ENCODE measurements at regions not wholly inside any gene's neighbourhood (a gene's known extent, or its start where the extent isn't known, plus 50 kb on each side); places are given as distances from the start of the nearest gene placed in this dataset.

DNA sequence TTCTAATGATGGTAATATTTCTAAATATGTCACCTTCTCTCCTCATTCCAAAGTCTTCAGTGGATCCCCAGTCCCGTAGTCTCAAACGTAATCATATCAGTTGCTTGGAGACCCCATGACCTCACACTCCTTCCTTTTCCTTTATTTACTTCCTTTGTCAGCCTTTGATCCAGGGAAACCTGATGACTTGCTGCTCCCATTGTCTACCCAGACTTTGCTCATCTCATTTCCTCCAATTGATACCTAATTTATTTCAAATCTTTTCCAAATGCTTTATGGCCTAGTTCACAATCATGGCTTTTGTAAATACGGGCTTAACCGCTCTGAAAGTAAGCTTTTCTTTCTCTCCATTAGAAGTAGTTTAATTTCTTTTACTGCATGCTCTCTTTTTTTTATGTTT, 402.4 kb upstream of the CYRIA start:
- no peak for DNase-seq (ENCODE audit: low spot score)

DNA sequence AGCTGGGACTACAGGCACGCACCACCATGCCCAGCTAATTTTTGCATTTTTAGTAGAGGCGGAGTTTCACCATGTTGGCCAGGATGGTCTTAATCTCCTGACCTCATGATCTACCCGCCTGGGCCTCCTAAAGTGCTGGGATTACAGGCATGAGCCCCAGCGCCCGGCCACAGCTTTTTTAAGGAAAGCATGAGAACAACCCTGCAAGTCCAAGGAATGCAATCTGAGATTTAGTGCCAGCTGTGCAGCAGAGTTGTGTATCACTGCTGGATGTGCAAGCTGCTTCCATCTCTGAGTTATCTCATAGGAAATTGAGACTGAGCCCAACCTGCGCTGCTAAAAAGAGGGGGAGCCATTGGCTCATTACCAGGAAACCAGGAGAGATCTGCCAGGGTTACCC, 399.9 kb upstream of the CYRIA start:
- no peak for DNase-seq (ENCODE audit: low spot score)

DNA sequence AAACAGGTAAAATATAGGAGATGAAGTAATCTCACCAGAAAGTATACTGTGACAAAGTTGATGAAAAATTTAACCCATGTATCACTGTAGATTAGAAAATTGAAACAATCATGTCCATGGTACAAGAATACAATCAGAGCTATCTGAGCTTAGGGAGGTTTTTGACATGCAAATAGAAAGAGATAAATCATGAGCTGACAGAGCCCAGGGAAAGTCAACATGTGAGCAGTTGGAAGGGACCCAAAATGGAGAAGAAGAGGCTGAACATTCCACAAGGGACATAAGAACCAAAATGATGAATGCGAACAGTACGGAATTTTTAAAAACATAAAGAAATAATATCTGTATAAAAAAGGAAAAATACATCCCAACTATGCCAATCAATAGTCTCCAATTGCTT, 395.4 kb upstream of the CYRIA start:
- no peak for DNase-seq (ENCODE audit: low spot score)

DNA sequence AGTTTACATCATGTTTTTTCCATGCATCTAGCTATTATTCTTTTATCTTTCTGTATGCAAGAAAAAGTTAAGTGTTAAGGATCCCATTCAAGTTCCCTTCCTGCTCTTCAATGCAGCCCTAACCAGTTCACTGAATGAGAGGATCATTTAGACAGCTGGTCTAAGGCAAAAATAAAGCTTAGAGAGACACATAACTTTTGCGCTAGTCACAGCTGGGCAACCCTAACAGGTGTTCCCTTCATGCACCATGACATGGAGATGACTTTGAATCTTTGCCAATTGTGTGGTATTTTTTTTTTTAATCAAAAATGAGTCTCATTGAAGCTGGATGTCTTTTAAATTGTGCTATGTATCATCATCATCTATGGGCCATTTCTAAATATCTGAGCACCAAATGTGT, 393.8 kb upstream of the CYRIA start:
- no peak for DNase-seq (ENCODE audit: low spot score)

DNA sequence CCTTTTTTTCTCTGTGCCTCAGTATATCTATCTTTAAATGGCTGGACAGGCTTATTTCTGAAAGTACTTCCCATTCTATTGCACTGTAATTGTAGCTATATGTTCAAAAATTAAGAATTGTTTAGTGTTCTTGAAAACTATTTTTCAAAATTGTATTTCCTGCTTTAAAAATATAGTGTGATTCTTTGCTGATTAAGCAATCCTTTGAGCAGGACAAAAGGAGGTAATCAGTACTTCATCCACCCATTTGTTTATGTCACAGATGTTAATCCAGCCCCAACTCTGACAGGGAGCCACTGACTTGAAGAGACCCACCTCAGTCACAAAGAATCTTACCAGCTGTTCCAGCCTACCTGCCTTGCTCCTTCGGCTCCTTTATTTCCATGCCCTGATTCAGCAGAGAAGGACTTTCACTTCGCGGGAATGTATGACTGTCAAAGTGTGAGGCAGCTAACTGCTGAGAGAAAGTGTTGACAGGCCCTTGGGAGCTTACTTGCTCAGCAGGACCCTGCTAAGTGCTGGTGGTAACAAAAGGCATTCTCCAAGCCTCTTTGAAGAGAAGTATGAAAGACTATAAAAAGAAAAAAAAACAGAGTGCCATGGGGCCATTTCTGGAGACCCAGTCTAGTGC, 393.3 kb upstream of the CYRIA start:
- no peak for DNase-seq (ENCODE audit: low spot score)

DNA sequence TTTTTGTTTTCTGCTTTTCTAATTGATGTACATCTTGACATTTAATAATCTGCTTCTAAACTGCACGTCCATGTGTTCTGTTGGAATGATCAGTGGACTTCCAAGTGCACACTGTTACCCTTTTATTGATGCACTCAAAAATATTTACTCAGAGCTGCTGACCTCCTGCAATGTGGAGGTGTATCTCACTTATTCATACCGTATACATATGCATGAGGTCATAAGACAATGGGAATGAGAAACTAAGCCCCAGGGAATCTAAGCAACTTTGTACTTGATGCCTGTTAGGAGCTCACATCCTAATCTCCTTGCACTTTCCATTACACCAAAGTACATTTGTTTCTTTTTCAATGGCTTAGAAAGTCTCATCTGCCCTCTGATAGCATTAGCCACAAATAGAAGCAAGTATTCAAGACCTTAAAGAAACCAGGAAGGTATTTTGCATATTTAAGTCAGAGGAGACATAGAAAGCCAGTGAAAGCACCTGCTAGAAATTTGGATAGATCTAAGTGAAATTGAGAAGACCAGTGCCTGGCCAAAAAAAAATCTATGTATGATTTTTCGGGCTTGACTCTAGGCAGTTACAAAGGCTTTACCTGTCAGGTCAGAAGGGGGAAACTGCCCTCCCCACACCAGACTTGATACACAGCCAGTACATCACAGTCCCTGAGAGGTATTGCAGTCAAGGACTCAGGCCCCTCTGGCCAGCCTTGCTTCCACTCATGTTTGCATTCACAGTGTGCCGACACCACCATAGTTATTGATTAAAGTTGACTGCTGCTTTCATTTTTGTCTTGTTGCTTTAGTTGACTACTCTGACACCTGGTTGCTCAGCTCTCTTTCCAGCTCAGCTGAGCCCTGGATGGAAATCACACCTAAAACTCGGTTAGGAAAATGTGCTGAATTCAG, 391.7 kb upstream of the CYRIA start:
- DNase-seq (ENCODE audit: low spot score) = no peak

DNA sequence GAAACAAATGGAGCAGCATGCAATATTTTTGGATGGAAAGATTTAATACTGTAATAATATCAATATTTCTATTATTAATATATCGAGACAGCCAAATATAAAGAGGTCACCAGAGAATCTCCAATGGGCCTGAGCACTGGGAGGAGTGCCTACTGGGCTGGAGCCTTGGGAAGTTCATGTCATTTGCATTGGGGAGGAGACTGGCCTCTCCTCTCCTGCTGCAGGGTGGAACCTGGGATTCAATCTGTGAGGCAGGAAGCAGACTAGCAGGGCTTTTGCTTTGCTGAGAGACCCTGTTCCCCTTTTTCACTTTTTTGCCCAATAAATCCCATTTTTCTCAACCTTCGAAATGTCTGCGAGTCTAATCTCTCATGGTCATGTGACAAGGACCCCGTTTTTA, 390.6 kb upstream of the CYRIA start:
- DNase-seq (ENCODE audit: low spot score) = no peak

DNA sequence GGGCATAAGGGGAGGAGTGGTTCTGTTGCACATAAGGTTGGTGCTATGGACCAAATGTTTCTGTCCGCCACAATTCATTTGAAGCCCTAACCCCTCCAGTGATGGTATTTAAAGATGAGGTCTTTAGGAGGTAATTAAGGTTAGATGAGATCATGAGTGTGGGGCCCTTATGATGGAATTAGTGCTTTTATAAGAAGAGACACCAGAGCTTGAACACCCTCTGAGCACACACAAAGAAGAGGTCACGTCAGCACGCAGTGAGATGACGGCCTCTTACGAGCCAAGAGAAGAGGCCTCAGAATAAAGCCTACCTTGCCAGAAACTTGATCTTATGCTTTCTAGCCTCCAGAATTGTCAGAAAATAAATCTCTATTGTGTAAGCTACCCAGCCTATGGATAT, 386.4 kb upstream of the CYRIA start:
- no peak for DNase-seq (ENCODE audit: low spot score)

DNA sequence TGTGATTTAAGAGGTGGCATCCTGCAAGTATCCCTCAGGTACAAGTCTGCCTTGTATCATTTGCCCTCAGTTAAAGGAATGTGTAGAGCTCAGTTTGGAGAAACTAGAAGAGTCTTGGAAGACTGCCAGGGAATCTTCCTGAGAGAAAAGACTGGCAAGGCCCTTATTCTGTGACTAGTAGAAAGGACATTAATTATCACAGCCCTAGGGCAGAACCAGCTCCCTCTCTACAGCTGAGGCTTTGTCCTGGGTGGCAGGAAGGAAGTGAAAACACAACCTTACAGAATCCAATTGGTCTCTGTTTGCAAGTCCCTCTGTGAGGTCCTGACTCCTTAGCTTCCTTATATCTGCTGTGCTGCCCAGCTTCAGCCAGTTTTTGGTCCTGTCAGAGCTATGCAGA, 385.9 kb upstream of the CYRIA start:
- DNase-seq (ENCODE audit: low spot score) = no peak

DNA sequence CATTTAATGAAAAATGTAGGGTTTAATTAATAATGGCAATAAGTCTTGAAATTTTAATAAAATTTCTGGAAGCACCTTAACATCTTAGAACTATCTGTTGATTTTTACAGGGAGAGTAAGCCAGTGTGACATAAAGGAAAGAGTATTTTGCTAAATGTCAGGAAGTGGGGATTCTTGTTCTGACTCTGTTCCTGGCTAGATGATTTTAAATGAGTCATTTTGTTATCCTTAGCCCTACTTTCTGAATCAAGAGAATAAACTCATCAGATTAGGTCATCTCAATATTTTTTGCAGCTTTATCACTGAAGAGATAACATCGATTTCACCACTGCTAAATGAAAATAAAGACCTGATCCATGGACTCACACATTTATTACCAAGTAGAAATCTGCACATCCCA, 377.5 kb upstream of the CYRIA start:
- no peak for DNase-seq (ENCODE audit: low spot score)

DNA sequence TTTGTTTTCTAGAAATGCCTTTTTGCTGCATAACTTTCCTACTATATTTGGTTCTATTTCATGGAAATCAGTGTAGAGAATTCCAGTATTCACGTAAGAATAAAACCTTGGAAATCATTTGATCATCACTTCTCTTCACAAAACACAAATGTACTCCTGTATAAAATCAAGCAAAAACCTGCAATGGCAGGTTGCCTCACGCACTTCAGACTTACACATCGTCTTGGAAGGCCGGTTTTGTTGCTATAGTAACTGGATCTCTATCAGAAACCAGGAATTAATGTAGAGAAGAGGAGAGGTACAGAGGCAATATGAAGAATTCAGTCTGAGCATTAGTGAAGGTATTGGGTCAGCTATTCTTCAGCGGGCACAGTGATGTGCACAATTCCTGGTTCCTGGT, 370.7 kb upstream of the CYRIA start:
- no peak for DNase-seq (ENCODE audit: low spot score)

DNA sequence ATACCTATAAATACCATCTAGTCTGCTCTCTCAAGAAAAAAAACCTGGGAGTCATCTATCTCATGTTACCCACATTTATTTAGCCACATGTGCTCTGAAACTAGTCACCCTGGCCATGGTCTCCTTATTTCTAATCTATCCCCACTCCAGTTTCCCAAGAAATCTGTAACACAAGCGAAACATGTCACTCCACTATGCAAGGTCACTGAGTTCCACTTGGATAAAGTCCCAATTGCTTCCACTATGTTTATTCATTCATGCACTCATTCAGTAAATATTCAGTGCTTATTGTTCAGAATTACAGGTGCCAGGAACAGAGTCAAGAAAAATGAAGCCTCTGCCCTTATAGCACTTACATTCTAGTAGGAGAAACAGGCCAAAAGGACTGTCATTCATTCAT, 369.4 kb upstream of the CYRIA start:
- DNase-seq (ENCODE audit: low spot score) = no peak

DNA sequence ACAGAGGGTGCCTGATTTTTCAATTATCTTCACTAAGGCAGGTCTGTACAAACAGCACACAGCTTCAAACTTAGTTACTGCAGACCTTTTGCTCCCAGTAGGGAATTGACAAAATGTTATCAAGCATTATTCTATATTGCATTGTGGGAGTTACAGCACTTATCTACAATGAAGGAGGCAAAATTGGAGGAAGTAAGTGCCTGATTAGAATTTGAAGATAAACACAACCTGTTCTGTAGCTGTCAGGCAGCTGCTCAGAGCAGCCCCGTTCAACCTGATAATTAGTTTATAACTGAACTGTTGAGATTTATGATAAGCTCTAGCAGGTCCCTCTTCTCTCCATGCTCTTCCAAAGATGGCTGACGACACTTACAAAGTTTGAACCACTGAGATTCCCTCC, 364.4 kb upstream of the CYRIA start:
- no peak for DNase-seq (ENCODE audit: low spot score)

DNA sequence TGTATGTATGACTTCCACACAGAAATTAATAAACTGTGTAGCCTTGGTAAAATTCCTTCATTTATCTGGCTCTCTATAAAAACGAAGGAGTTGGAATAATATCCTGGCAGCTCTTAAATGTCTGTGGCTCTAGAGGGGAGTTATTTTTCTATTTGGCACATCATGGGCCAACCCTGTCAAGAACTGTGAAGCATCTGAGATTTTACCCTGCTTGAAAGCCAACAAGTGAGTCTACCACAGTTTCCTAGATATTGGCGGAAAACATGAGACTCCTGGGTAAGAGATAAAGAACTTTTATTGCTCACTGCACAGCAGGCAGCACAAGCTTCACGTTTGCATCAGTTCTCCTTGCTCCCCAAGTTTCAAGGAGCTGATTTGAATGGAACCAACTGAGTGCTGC, 346.7 kb upstream of the CYRIA start:
- no peak for DNase-seq (ENCODE audit: low spot score)

DNA sequence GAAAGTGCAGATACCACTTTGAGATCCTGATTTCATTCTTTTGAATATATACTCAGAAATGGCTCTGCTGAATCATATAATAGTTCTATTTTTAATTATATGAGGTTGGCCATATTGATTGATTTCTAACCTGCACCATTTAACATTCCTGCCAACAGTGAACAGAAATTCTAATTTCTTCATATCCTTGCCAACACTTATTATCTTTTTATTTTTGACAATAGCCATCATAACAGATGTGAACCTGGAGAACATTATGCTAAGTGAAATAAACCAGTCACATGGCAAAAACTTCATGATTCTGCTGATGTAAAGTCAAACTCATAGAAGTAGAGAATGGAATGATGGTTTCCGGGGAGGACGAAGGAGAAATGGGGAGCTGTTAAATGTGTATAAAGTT, 344.5 kb upstream of the CYRIA start:
- DNase-seq (ENCODE audit: low spot score) = no peak

DNA sequence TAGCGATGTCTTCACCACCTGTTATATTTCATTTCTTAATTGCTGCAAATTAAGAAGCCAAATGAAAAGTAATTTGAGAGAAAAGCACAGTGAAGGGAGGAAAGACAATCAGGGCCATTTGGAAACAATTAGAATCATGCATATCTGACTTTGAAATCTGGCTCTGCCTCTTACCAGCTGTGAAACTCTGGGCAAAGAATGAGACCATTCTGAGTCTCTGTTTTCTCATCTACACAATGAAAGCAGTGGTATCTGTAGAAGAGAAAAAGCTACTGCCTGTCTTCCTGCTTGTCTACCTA, 334.5 kb upstream of the CYRIA start:
- DNase-seq (ENCODE audit: low spot score) = no peak

DNA sequence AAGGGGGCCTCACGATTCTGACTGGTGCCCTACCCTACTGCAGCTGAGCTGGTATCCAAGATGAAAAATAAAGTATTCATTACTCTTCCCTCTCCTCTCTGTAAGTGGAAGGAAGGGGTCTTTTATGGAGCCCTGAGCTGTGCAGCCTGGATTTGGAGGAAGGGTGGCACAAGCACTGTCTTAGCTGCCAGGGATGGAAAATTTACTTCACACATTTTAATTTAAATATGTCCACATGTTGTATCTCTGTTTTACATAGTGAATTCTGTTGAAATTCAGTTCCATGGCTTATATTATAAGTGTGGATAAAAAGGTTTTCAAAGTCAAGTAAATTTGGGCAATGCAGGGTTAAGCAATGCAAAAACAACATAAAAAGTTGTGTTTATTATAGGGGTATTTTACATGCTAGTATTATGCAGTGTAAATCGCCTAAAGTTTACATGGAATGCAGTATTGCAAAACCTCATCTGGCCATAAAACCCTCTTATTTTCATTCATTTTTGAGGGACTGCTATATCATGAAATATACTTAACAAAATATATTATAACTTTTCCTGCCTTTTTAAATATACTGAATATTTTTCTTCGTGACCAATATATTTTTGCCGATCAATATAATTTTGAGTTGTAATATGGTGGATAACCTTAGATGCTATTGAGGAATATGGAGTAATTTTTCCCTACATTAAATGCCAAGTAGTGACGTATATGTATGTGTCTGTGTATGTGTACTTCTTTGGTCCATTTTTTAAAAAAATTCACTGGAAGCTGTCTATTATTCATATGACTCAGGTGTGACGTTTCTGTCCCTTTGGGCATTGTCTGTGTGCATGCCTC, 333.9 kb upstream of the CYRIA start:
- DNase-seq (ENCODE audit: low spot score) = no peak

DNA sequence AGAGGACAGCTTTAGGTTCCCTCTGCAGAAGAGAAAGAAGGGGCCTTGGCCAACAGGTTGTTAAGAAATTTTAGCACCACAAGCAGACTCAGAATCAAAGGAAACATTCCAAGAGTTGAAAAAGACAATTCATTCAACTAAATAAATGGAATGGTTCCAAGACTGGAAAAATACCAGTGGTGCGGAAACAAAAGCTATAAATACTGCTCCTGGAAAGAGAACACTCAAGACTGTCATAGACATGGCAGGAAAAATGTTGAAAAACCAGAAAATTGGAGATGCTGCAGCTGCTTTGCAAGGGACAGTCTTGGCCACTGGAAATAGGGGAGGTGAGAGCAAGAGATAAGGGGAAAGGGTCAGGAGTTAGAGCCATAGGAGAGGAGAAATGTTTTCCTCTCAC, 312.7 kb upstream of the CYRIA start:
- no peak for DNase-seq (ENCODE audit: low spot score)

DNA sequence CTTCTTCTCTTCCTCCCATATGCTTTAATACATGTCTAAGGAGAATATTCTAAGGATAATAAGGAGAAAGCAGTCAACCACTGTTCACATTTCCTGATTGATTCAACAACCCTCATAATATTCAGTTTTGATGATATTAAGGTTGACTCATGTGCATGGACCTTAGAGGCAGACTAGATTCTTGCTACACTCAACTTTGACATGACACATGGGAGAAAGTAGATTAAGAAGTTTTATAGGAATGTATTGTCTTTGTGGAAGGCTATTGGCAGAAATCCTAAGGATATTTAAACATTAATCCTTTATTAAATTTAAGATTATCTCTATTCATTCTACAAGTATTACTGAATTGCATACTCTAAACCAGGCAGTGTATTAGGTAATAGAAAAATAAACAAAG, 309.1 kb upstream of the CYRIA start:
- DNase-seq (ENCODE audit: low spot score) = no peak

DNA sequence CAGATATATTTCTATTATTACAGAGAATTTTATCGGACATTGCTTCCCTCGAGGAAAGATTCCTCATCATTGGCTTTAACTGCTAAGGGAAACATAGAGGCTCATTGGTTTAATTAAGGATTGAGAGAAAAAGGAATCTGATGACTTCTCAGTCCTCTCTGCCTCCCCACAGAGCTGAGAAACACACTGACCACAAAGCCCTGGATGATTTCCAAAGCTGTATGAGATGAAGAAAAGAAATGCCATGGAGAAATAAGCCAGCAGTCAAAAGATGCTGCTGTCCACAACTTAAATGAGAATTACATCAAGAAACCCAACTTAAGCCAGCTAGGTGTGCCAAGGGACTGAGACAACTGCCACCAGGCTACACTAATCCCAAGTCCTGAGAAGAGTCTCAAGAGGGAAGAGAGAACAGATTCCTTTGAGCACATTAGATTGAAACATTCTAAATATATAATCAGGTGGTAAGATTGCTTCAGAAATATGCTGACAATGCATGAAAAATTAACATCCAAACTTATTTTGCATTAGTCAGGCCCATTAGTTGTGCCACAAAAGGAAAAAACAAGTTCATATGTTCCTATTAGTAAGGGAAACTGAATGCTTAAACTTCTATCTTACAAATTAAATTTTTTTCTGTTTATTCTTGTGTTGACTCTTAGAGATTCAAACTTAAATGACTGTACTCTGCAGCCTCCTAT, 308.1 kb upstream of the CYRIA start:
- no peak for DNase-seq (ENCODE audit: low spot score)

DNA sequence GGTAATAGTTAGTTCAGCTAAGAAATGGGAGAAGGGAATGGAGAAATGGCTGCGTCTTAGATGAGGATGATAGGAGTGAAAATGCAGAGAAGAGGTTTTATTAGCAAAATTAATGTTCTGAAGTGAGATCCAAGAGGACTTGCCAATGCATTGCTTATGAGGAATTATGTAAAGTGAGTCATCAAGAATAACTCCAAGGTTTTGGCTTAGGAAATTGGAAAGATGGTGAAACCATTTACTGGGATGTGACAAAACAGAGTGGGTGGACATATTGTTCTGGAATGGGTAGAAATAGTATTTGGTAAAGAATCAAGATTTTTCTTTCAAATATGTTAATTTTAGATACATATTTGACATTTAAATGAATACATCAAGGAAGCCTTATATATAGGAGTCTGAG, 306.6 kb upstream of the CYRIA start:
- no peak for DNase-seq (ENCODE audit: low spot score)

DNA sequence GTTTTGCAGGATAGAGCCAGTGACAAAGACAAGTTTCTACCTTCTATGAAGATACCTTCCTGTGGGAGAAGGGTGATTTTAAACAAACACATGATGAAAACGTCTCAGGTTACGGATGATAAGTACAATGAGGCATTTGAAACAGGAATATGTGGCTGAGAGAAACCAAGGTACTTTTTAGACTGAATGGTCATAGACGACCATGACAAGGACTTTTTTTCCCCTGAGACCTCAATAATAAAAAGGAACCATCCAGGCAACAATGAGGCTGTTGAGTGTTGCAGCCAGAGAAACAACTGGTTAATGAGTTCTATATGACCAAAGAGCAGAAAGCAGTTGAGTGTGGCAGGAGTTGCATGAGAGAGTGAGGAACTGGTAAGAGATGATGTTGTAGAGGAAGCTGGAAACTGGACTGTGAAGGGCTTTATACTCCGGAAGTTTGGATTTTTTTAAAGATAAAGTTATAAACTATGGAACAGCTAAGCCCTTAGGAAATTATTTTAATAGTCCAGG, 306.1 kb upstream of the CYRIA start:
- DNase-seq (ENCODE audit: low spot score) = no peak
